Suppressor macrophage treated with lipopolysaccharide for 4 hours (primary cell): ENCODE measurements at regions not wholly inside any gene's neighbourhood (a gene's known extent, or its start where the extent isn't known, plus 50 kb on each side); places are given as distances from the start of the nearest gene placed in this dataset.
"Not testable (repeated sequence)": the region's sequence is repeated elsewhere in the genome, so short reads cannot be mapped to it uniquely, and the experiment has no call there.

ENCODE experiments used
- DNase-seq: peaks from one replicate; pipeline ENCODE4 v3.0.0-alpha.2; 2020

DNA sequence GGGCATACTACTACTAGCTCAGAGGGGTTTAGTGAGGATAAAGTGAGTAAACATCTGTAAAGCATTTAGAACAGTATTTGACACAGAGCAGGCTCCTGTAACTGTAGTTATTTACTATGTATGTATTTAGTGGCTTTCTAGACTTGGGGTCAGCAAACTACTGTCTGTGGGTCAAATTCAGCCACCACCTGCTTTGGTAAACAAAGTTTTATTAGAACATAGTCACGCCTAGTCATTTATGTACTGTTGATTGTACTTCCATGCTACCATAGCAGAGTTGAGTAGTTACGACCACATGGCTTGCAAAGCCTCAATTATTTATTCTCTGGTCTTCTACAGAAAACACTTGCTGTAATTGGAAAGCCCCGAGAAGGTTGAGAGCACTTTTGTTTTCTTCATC lies 248.5 kb upstream of the PLPP4 start:
- DNase-seq, result no peak

DNA sequence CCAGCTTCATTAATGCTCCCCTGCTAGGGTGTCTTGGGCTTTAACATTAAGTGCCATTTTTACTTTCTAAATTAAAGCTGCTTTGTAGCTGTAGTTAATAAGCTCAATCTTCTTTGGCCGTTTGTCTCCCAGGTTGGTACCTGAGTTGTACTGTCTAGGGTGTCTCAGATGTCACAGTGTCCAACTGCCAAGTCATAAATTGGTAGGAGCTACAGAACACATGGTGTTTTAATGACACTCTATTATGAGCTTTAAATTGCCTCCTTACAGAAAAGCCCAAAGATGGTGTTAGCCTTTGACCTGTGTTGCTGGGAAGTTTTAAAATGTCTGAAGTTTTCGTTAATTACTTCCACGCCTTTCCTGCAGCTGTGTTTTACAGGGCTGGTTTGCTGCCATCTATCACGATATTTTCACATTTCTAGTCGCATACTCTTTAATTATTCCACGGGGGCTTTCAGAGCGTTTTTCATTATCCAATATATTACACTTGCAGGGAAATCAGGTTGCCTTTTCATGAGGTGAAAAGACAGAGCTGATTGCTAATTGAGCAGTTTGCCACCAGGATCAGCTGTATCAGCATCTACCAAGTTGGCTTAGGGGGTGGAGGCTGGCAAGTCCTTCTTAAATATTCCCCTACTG lies 247.8 kb upstream of the PLPP4 start:
- DNase-seq, result no peak

DNA sequence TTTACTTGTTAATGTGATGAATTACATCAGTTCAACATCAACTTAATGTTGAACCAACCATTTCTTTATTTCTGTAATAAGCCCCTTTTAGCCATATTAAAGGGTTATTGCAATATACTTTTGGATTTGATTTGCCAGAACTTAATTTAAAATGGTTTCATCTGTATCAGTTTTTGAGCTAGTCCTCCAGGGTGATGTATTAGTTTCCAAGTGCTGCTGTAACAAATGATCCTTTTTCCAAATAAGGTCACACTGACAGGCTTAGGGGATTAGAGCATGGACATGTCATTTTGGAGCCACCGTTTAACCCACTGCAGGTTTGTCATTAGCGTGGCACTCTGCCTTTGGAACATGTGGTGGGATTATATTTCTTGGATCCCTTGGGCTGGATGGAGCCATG lies 244.8 kb upstream of the PLPP4 start:
- DNase-seq, result no peak

DNA sequence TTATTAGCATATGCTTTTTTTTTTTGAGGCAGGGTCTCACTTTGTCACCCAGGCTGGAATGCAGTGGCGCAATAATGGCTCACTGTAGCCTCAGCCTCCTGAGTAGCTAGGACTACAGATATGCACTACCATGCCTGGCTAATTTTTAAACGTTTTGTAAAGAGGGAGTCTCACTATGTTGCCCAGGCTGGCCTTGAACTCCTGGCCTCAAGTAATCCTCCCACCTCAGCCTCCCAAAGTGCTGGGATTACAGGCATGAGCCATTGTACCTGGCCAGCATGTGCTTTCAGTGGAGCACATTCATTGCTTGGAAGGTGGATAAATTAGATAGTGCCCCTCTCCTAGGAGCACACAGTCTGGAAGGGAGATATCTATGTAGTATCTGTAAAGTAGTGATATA lies 243.7 kb upstream of the PLPP4 start:
- not testable (repeated sequence) for DNase-seq

DNA sequence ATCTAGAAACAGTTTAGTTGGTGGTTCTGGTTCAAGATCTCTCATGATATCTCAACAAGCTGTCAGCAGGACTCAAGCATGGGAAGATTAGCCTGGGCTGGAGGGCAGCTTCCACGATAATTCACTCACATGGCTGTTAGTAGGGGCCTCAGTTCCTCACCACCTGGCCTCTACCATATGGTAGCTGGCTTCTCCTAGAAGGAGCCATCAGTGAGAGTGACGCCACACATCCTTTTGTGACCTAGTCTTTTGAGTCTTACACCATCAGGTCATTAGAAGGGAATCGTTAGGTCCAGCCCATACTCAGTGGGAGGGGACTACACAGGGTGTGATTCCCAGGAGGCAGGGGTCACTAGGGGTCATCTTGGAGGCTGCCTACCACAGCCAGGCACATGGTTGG lies 239.3 kb upstream of the PLPP4 start:
- DNase-seq, result no peak

DNA sequence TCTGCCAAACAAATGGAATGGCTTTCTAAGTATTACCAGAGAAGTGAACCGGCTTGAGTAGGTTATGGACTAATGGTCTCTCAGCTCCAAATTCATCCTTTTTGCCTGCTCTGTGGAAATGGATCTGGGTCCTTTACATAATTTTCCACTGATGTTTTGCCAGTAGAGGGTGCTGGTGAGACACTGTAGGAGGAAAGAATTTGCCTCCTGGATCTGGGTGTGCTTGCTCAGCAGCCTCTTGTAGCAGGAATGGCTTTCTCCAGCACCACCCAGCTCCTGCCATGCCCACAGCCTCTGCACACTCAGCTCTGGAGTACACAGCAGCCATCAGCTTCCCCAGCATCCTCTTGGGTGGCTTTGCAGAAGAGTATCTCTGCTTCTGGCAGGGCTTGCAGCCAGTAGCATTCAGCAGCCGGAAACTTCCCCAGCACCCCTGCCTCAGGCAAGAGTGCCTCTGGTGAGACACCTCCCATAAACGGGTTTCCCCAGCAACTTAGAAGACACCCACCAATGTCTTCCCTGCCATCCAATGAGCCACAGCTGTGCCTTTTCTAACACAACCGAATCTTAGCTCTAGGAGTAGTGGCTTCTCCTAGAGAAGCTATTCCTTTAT lies 235.0 kb upstream of the PLPP4 start:
- DNase-seq, result peak; percentile 55

DNA sequence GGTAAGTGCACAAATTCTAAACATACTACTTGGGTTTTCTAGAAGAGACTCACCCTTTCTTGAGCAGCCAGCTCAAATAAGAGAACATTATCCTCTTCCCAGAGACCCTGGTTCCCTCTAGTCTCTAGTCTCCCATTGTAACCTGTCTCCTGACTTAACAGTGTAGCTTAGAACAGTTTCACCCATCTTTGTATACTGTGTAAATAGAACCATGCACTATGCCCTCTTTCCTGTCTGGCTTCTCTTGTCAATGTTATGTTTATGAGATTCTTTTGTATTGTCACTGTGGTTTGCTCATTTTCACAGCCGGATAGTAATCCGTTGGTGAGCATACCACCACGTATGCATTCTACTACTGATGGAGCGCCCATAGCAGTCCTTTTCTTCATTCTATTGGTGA lies 227.4 kb upstream of the PLPP4 start:
- DNase-seq, result no peak

DNA sequence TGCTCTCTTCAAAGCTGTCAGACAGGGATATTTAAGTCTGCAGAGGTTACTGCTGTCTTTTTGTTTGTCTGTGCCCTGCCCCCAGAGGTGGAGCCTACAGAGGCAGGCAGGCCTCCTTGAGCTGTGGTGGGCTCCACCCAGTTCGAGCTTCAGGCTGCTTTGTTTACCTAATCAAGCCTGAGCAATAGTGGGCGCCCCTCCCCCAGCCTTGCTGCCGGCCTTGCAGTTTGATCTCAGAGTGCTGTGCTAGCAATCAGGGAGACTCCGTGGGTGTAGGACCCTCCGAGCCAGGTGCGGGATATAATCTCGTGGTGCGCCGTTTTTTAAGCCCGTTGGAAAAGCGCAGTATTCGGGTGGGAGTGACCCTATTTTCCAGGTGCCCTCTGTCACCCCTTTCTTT lies 217.3 kb upstream of the PLPP4 start:
- not testable (repeated sequence) for DNase-seq

DNA sequence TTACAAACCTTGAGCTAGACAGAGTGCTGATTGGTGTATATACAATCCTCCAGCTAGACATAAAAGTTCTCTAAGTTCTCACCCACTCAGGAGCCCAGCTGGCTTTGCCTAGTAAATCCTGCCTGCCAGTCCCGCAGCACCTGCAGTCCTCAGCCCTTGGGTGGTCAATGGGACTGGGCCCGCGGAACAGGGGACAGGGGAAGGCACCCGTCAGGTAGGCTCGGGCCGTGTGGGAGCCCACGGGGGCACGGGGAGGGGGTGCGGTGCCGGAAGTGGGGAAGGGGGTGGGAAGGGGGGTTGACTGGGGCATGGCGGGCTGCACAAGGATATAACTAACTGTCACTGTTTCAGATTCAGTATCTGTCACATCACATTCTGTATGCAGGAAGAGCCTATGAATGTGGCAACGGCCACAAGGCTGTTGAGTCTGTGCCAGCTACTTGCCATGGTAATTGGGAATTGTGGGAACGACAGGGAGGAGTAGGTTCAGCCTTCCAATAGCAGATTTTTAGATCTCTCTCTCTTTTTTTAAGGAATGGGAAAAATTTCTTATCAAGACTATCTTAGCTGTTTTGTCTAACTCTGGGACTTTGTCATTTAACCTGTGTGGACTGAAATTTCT lies 205.1 kb upstream of the PLPP4 start:
- no peak for DNase-seq

DNA sequence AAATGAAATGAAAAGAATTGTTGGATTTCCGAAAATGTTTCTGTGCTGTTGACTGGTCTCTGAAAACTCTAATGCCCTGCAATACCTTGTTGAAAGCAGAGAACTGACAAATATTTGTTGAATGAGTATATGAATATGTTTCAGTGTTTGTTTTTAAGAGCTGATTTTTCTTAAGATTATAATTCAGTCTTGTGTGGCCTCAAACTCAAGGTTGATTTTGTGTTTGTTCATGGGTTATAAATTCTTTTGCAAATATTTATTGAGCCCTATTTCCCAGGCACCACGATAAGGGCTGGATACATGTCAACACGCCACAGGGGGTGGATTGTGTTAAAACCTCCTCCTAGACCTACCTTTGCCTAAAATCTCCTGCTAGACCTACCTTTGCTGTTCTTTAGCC lies 203.9 kb upstream of the PLPP4 start:
- no peak for DNase-seq

DNA sequence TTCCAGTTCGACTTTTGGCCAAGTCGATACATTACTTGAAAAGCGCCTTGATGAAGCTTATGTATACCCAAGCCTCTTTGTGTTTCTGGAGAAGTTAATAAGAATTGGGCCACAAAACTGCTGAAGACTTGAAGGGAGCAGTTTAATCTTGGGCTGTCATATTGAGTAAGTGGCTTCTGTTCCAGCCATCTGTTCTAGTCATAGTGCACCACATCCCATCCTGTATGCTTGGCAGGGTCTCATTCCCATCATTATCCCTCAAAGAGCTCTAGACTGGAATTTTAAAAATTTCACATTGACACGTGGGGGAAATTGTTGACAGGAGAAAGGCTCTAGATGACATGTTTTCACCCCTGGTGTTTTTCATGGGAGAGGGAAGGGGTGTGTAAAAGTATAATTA lies 196.6 kb upstream of the PLPP4 start:
- DNase-seq, result no peak

DNA sequence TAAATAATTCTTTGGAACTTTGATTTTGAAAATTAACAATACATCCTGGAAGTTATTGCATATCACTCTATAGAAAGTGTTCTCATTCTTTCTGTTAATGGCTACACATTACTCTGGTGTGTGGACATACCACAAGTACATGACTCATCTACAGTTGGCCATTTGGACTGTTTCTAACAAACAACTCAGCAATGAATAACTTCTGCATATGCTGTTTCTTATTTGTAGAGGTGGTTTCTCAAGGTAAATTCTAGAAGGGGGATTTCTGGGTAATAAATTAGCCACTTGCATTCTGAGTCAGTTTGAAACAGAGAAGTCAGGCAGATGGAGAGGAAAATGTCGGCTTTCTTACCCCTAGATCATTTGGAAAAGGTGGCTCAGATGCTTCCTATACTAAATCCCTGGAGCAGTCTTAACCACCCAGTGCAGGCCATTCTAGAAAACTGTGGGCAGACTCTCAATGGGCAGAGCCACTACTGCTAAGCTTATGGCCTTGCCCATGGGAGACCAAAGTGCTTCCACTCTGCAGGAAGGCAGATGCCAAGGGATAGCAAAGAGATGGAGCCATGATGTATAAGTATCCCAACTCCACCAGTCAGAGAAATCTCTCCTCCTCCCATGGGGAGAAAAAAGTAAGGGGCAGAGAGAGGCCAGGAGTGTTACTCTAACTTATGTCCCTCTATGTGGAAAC lies 194.0 kb upstream of the PLPP4 start:
- DNase-seq, result no peak

DNA sequence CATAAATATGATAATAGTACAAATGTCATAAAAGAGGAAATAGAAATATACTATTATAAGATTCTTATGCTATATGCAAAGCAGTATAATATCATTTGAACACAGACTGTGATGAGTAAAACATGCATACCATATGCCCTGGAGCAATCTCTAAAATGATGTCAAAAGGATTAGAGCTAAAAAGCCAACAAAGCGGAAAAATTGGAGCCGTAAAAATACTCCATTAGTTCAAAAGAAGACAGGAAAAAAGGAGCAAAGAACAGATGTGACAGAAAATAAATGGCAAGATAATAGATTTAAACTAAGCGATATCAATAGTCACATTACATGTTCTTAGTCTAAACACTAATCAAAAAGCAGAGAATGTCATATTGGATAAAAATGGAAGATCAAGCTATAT lies 191.0 kb upstream of the PLPP4 start:
- DNase-seq, result no peak

DNA sequence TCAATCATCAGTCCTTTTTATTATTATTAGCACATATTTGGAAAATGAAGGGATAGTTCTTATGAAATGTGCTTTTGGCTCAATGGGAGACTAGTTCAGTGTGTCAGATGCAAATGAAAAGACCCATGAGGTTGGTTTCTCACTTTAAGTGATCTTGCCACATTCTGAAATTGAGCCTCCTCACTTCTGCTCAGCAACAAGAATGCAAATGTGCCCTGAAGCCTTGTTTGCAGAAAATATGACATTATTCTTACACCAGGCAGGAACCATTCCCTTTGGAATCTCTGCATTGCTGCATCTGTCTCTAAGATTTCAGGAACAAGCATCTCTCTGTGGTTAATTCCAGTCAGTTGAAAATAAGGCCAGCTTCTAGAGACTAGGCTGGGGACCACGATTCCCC lies 186.1 kb upstream of the PLPP4 start:
- DNase-seq, result no peak

DNA sequence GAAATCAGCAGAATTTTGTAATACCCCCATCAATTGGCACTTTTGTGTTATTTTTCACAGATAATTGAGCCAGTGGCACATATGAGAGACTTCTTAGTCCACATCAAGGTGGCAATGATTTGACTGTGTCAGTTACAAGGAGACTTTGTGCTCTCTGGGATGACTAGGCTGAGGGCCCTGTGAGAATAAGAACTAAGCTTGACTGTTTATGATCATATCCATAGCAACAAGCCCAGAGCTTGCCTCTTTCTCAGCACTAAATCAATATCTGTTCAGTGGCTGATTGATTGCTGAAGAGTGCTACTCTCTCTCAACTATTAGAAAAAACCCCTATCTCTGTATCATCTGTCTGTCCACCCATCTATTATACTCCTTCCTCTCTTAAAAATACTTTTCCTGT lies 185.3 kb upstream of the PLPP4 start:
- DNase-seq, result no peak

DNA sequence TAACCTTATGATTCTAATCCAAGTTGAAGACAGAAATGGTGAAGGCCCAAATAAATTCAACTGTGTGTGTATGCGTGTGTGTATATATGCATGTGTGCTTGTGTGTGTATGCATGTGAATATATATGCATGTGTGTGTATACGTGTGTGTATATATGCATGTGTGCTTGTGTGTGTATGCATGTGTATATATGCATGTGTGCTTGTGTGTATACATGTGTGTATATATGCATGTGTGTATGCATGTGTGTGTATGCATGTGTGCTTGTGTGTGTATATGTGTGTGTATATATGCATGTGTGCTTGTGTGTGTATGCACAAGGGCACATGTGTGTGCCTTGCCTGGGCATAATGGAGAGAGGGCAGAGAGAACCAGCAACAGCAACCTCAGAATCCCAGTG lies 184.7 kb upstream of the PLPP4 start:
- no peak for DNase-seq

DNA sequence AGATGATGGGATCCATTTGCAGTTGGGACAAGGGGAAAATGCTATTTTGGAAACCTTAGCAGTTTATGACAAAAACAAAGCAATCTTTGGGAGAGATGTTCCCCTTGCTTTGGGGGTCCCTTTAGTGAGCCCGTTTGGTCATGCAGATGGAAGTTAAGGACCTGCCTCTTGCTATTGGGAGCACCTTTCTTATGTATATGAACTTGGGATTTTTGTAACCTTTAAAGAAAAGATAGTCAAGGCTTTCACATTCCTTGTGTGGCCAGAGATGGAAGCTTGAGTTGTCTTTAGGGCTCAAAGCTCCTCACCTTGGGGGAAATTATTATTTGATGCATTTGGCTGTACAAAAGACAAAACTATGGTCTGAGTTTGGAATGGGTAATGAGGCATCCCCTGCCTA lies 179.0 kb upstream of the PLPP4 start:
- no peak for DNase-seq

DNA sequence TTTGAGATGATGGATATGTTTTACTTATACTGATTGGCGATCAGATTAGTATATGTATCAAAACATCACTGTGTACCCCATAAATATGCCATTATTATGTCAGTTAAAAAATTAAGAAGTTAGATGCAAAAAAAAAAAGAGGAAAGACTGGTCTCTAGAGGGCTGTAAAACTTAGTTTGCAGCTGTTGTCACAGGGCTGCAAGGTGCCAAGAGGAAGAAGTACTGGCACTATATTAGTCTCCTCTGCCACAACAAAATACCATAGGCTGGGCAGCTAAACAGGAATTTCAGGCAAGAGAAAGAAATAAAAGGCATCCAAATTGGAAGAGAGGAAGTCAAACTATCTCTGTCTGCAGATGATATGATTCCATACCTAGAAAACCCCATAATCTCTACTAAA lies 177.8 kb upstream of the PLPP4 start:
- no peak for DNase-seq

DNA sequence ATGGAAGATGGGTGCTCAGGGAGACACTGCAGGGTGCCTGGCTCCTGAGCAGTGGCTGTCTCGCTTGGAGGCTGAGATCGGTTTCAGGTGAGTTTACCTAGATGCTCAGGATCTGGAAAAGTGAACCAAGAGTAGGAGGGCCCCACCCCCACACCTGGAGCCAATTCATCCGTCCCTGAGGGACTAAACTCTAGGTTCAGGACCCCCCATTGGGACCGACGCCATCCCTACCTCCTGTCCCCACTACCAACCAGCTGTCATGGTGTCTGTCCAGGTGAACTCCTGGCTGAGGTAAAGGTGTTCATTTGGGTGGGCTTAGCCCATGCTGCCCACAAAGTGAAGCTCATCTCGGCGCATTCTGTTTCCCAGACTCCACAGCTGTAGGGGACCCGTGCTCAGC lies 174.6 kb upstream of the PLPP4 start:
- DNase-seq, result no peak

DNA sequence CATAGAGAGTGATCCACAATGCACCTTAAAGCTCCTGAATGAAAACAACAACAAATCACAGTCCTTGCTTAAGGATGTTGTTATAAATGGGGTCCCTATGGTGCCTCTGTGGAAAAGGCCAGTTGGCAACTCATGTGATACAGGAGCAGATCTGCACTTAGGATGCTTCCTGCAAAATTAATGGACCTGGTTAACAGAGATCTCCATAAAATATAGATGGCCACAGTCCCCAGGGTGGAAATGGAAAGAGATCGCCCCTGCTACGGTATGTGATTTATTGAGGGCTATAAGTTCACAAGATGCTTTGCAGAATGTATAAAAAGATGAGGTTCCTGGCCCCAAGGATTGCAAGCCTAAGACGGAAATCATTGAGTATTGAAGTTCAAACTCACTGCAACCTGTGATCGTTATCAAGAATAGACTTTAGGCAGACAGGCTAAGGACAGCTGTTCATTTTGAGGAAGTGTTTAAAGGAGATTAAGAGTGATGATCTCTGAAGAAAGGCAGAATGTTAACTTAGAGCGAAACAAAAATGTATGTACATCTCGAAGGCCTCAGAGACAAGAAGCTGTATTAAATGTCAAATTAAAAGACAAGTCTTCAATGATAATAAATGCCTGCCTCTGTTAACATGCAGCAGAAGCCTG lies 174.1 kb upstream of the PLPP4 start:
- DNase-seq, result no peak

DNA sequence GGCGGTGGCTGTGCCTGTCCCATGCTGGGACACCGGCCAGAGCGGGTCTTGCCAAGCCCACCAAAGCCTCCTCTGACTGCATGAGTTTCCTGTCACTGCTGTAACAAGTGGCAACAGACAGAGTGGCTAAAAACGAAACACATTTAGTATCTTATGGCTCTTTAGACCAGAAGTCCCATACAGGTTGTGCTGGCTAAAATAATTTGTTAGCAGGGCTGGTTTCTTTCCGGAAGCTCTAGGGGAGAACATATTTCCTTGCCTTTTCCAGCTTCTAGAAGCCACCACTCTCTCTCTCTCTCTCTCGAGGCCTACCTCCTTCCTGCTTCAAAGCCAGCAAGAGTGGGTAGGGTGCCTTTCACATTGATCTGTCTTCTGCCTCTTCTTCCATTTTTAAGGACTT lies 171.6 kb upstream of the PLPP4 start:
- DNase-seq, result no peak

DNA sequence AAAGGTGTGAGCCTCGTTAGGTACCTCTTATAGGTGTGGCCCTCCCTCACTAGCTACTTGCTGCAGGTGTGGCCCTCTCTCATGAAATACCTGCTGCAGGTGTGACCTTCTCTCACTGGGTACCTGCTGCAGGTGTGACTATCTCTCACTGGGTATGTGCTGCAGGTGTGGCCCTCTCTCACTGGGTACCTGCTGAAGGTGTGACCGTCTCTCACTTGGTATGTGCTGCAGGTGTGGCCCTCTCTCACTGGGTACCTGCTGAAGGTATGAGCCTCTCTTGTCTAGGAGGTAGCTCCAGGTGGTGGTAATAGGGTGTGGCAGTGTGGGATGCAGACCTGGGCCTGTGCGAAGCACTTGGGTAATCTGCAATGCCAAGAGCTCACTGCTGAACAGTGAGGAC lies 170.7 kb upstream of the PLPP4 start:
- DNase-seq, result no peak

DNA sequence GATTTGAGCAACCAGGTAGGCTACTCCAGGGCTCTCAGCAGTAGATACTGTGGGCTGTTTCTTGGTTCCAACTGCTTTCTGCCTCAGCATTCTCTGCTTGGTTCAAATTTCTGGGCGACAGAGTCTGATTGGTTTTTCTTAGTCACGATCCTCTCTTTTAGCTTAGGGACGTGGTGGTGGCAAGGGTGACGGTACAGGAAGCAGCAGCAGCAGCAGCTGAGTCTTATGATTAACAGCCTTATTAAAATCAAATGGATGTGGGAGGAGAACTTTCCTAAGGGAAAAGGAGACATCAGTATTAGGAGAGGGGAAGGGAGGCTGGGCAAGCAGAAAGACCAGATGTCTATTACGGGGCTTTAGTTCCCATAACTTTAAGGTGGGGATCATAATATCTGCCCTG lies 156.5 kb upstream of the PLPP4 start:
- no peak for DNase-seq

DNA sequence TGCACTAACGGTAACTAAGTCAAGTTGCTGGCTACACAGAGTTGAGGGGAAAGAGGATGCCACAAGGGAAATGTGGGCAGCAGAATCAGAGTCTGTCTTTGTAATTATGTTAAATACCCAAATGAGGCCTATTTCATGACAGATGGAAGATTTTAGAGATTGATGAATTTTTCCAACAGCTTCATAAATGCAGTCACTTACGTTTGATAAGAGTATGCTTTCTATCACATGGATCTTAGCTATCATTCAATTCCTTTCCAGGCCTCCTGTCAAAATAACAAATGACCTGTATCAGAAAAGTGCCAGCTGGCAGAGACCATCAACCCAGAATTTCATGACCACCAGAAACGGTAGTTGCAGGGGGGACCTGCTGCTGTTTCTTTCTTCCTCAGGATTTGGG lies 148.4 kb upstream of the PLPP4 start:
- DNase-seq, result no peak
